ENCODE measurements at regions not wholly inside any gene's neighbourhood (a gene's known extent, or its start where the extent isn't known, plus 50 kb on each side); places are given as distances from the start of the nearest gene placed in this dataset.

DNA sequence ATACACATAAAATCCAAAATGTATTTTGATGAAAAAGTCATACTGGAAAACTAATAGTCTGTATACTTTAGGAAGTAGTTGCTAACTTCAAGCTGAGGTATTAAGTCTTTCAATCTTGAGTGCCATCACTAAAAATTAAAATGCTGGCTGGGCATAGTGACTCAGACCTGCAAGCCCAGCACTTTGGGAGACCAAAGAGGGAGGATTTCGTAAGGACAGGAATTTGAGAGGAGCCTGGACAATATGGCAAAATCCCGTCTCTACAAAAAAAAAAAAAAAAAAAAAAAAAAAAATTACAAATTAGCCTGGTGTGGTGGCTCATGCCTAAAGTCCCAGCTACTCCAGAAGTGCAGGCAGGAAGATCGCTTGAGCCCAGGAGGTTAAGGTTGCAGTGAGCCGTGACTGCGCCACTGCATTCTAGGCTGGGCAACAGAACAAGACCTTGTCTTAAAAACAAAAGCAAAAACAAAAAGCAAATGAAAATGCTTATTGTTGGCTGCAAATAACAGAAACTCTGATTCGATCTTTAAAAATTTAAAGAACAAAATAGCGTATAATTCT is 1994.2 kb upstream of the PCDH20 start:
- DNase-seq (ENCODE audit: low spot score): no peak
- no peaks in the 10 kb centered on the region for H3K27me3 Mint-ChIP-seq (ENCODE audit: low read depth)

DNA sequence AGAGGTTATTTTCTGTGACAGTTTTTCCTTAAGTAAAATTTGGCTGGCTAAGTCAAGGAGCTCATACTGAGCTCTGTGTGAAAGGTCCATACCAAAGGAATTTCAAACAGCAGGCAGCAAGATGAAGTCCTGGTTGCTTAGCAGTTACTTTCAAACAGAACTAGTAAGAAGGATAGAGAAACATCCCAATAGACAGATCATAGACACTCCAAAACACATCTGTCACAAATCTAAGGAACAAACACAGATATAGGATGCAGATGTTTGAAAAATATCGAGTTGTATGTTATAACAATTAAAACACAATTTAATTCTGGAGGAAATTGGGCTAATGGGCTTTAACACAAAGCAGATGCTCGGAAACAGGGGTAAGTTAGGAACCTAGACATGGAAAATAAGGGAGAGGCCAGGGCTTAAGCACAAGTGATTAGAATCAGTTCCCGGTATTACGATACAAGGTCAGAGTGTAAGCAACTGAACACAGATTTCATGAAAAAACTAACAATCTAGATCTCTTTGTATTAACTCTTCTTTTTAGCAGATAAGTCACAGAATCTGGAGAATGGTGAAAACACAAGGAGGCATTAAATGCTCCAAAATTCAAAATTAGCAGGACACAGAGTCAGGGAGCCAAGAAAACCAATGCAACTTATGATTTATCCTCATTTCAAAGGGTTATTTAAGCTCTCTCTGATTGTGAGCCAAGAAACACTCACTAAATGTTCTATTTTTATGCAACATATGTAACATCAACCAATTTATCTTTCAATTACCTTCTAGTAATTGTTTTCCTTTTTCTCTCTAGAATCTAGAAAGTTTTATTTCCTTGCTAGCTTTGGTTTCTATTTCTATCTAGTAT is 1992.9 kb upstream of the PCDH20 start:
- no peaks in the 10 kb centered on the region for H3K27me3 Mint-ChIP-seq (ENCODE audit: low read depth)
- H3K4me1 Mint-ChIP-seq (ENCODE audit: low read depth): no peaks in the 10 kb centered on the region
- H3K4me3 Mint-ChIP-seq: no peak overlapping the region
- DNase-seq (ENCODE audit: low spot score): no peak
- peaks cover 24% of the 10 kb centered on the region for H3K9me3 Mint-ChIP-seq
- no peak overlapping the region for H3K27ac Mint-ChIP-seq
- H3K36me3 Mint-ChIP-seq (ENCODE audit: low read depth): no peaks in the 10 kb centered on the region

More for the DNA sequence above, 1994.2 kb upstream of the PCDH20 start:
- Mint-ChIP-seq H3K27ac (no peak overlapping the region), H3K9me3 (peaks cover 22% of the 10 kb centered on the region), H3K4me1 (ENCODE audit: low read depth) (no peaks in the 10 kb centered on the region), H3K36me3 (ENCODE audit: low read depth) (no peaks in the 10 kb centered on the region), H3K4me3 (no peak overlapping the region)

DNA sequence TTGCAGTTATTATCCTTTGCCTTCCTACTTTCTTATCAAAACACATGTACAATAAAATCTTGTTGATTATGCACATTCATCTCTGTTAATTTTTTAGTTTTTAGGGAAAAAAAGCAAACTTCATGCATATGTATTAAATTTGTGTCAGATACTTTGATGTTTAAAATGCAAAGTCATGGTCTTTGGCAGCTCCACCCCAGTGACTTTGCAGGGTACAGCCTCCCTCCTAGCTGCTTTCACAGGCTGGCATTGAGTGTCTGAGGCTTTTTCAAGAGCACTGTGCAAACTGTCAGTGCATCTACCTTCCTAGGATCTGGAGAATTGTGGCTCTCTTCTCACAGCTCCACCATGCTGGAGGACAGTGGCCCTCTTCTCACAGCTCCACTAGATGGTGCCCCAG is 1988.1 kb upstream of the PCDH20 start:
- H3K27ac Mint-ChIP-seq: no peak overlapping the region
- H3K9me3 Mint-ChIP-seq: peaks cover 50% of the 10 kb centered on the region

DNA sequence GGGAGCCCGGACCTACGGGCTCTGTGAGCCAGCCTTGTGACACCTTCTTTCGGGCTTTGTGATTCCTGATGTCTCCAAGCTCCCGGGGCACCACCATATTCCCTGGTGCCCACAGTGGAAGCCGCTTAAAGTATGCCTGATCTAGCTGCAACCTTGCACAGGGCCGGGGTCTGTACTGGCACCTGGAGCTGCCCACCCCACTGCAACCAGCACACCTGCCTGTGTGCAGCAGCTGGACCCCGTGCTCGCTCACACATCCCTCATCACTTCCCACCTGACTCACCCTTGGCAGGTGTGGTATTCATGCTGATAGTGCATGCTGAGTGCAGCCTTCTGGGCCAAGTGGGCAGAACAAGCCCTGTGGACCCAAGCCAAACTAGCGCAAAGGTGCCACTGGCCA is 1981.1 kb upstream of the PCDH20 start:
- Mint-ChIP-seq H3K36me3 (ENCODE audit: low read depth) (no peaks in the 10 kb centered on the region), H3K27me3 (ENCODE audit: low read depth) (no peaks in the 10 kb centered on the region), H3K4me1 (ENCODE audit: low read depth) (no peaks in the 10 kb centered on the region), H3K9me3 (peaks cover 9% of the 10 kb centered on the region), H3K27ac (no peak overlapping the region), H3K4me3 (no peak overlapping the region)
- DNase-seq (ENCODE audit: low spot score): no peak

More for the DNA sequence above, 1988.1 kb upstream of the PCDH20 start:
- Mint-ChIP-seq H3K27me3 (ENCODE audit: low read depth) (no peaks in the 10 kb centered on the region), H3K36me3 (ENCODE audit: low read depth) (no peaks in the 10 kb centered on the region), H3K4me3 (no peak overlapping the region), H3K4me1 (ENCODE audit: low read depth) (no peaks in the 10 kb centered on the region)
- DNase-seq (ENCODE audit: low spot score): no peak

DNA sequence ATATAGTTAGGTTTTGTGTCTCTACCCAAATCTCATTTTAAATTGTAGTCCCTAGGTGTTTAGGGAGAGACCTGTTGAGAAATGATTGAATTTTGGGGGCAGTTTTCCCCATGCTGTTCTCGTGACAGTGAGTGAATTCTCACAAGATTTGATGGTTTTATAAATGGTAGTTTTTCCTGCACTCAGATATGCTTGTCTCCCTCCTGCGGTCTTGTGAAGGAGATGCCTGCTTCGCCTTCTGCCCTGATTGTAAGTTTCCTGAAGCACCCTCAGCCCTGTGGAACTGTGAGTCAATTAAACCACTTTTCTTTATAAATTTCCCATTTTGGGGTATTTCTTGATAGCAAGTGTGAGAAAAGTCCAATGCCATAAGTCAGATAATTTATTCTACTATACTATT is 1977.5 kb upstream of the PCDH20 start:
- no peak for DNase-seq (ENCODE audit: low spot score)
- Mint-ChIP-seq H3K27me3 (ENCODE audit: low read depth) (no peaks in the 10 kb centered on the region), H3K9me3 (peaks cover 5% of the 10 kb centered on the region), H3K27ac (no peak overlapping the region), H3K36me3 (ENCODE audit: low read depth) (no peaks in the 10 kb centered on the region), H3K4me3 (no peak overlapping the region), H3K4me1 (ENCODE audit: low read depth) (no peaks in the 10 kb centered on the region)

- no peaks in the 10 kb centered on the region for H3K4me1 Mint-ChIP-seq (ENCODE audit: low read depth)
- DNase-seq (ENCODE audit: low spot score): no peak
- H3K27ac Mint-ChIP-seq: no peak overlapping the region
- no peak overlapping the region for H3K4me3 Mint-ChIP-seq
- no peaks in the 10 kb centered on the region for H3K36me3 Mint-ChIP-seq (ENCODE audit: low read depth)
- H3K9me3 Mint-ChIP-seq: peaks cover 12% of the 10 kb centered on the region
- H3K27me3 Mint-ChIP-seq (ENCODE audit: low read depth): no peaks in the 10 kb centered on the region
These were observed 1974.1 kb upstream of the PCDH20 start for GRCh38 chr13:63389756-63390155.

DNA sequence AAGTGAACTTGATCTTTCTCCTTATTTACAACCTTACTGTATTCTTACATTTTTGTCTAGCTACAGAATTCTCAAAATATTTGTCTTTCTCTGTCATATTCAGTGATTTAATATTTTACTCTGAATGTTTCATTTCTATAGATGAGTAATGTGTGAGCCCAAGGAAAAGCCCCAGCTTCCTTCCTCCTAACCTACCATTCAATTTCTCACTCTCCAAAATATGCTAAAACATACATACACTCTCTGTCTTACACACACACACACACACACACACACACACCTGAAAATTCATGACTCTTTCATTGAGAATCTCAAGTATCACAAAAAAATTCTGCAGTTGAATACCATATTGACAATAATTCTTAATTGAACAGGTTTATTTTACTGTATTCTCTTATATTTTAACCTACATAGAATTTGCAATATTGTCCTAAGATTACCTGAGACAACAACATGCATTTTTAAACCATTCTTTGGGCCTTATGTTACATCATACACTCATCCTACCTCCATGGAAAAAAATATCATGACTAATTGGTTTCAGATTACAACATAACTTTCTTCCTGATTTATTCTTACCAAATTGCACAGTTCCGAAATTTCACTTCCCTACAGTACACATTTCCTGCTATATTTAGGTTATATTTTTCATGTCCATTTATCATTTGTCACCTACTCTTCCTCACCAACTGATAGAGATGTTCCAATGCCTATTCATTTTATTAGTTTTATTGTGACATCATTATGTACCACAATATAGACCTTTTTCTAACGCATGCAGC is 1965.6 kb upstream of the PCDH20 start:
- Mint-ChIP-seq H3K27me3 (ENCODE audit: low read depth) (no peaks in the 10 kb centered on the region), H3K9me3 (peaks cover 39% of the 10 kb centered on the region), H3K4me1 (ENCODE audit: low read depth) (no peaks in the 10 kb centered on the region), H3K36me3 (ENCODE audit: low read depth) (no peaks in the 10 kb centered on the region), H3K27ac (no peak overlapping the region), H3K4me3 (no peak overlapping the region)
- DNase-seq (ENCODE audit: low spot score): no peak

GRCh38 chr13:63377986-63378385 is 1962.3 kb upstream of the PCDH20 start:
- Mint-ChIP-seq H3K27ac (no peak overlapping the region), H3K4me1 (ENCODE audit: low read depth) (no peaks in the 10 kb centered on the region), H3K27me3 (ENCODE audit: low read depth) (no peaks in the 10 kb centered on the region), H3K36me3 (ENCODE audit: low read depth) (no peaks in the 10 kb centered on the region), H3K4me3 (no peak overlapping the region), H3K9me3 (peaks cover 42% of the 10 kb centered on the region)
- DNase-seq (ENCODE audit: low spot score): no peak

- Mint-ChIP-seq H3K36me3 (ENCODE audit: low read depth) (no peaks in the 10 kb centered on the region), H3K27me3 (ENCODE audit: low read depth) (no peaks in the 10 kb centered on the region), H3K4me1 (ENCODE audit: low read depth) (no peaks in the 10 kb centered on the region), H3K9me3 (peaks cover 30% of the 10 kb centered on the region), H3K4me3 (no peak overlapping the region), H3K27ac (no peak overlapping the region)
- DNase-seq (ENCODE audit: low spot score): no peak
These were observed 1954.5 kb upstream of the PCDH20 start for GRCh38 chr13:63370101-63370500.

DNA sequence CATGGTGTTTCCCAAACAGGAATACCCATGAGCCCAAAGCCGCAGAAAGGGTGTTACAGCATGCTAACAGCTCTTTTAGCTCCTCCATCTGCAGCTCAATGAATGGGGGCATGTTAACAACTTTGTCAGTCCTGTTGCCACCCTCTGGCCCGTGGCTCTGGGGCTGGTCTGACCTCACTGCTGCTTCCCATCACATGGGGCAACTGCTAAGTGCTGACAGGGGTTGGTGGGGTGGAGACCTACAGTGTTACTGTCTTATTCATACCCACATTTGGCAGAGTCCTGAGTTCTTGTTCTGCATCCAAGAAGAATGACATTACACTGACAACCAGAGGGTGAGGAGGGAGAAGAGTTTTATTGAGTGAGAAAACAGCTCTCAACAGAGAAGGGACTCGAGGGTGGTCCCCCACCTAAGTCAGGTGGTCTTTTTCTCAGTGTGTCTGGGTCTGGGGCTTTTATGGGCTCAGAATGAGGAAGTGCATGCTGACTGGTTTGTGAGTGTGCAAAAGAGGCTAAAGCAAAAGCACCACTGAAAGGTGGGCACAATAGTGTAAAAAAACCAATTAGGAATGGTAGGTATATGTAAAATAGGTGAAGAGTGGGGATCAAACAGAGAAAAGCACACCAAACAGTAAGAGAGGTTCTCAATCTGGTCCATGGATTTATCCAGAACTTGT is 1952.0 kb upstream of the PCDH20 start:
- Mint-ChIP-seq H3K4me1 (ENCODE audit: low read depth) (no peaks in the 10 kb centered on the region), H3K27me3 (ENCODE audit: low read depth) (no peaks in the 10 kb centered on the region)

DNA sequence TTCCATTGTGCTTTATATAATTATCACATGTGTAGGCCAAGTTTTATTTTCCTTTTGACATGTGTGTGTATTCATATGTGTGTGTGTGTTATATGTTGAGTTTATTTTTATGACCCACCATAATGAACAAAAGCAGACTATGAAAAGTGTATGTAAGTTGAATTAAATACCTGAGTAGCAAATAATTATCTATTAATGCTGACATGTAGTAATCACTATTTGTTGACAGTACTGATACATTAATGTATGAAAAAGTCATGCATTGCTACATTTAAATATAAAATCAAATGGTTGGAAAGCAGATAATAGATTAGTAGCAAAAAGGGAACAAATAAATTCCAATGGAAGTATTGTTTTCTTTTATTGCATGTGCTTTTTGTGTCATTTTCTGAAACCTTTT is 1948.5 kb upstream of the PCDH20 start:
- no peak overlapping the region for H3K27ac Mint-ChIP-seq
- DNase-seq (ENCODE audit: low spot score): no peak
- H3K27me3 Mint-ChIP-seq (ENCODE audit: low read depth): no peaks in the 10 kb centered on the region
- no peaks in the 10 kb centered on the region for H3K36me3 Mint-ChIP-seq (ENCODE audit: low read depth)
- H3K9me3 Mint-ChIP-seq: peaks cover 18% of the 10 kb centered on the region
- no peak overlapping the region for H3K4me3 Mint-ChIP-seq
- H3K4me1 Mint-ChIP-seq (ENCODE audit: low read depth): no peaks in the 10 kb centered on the region

More for the DNA sequence above, 1952.0 kb upstream of the PCDH20 start:
- no peak overlapping the region for H3K4me3 Mint-ChIP-seq
- H3K36me3 Mint-ChIP-seq (ENCODE audit: low read depth): no peaks in the 10 kb centered on the region
- DNase-seq (ENCODE audit: low spot score): no peak
- no peak overlapping the region for H3K27ac Mint-ChIP-seq
- H3K9me3 Mint-ChIP-seq: peaks cover 25% of the 10 kb centered on the region

- Mint-ChIP-seq H3K4me1 (ENCODE audit: low read depth) (no peaks in the 10 kb centered on the region), H3K4me3 (no peak overlapping the region), H3K27ac (no peak overlapping the region), H3K9me3 (peaks cover 24% of the 10 kb centered on the region), H3K27me3 (ENCODE audit: low read depth) (no peaks in the 10 kb centered on the region), H3K36me3 (ENCODE audit: low read depth) (no peaks in the 10 kb centered on the region)
- DNase-seq (ENCODE audit: low spot score): no peak
These were observed 1935.9 kb upstream of the PCDH20 start for GRCh38 chr13:63351533-63351932.

GRCh38 chr13:63351081-63351480 is 1935.4 kb upstream of the PCDH20 start:
- peaks cover 25% of the 10 kb centered on the region for H3K9me3 Mint-ChIP-seq
- H3K27ac Mint-ChIP-seq: no peak overlapping the region
- no peak overlapping the region for H3K4me3 Mint-ChIP-seq
- H3K4me1 Mint-ChIP-seq (ENCODE audit: low read depth): no peaks in the 10 kb centered on the region
- no peaks in the 10 kb centered on the region for H3K36me3 Mint-ChIP-seq (ENCODE audit: low read depth)
- no peaks in the 10 kb centered on the region for H3K27me3 Mint-ChIP-seq (ENCODE audit: low read depth)
- no peak for DNase-seq (ENCODE audit: low spot score)

- H3K9me3 Mint-ChIP-seq: peaks cover 41% of the 10 kb centered on the region
- no peak for DNase-seq (ENCODE audit: low spot score)
- no peaks in the 10 kb centered on the region for H3K4me1 Mint-ChIP-seq (ENCODE audit: low read depth)
- no peak overlapping the region for H3K27ac Mint-ChIP-seq
- H3K36me3 Mint-ChIP-seq (ENCODE audit: low read depth): no peaks in the 10 kb centered on the region
- no peaks in the 10 kb centered on the region for H3K27me3 Mint-ChIP-seq (ENCODE audit: low read depth)
- H3K4me3 Mint-ChIP-seq: no peak overlapping the region
These were observed 1930.2 kb upstream of the PCDH20 start for GRCh38 chr13:63345835-63346234.
